NCI-H82 treated with DMSO at 0.1 percent for 48 hours (cell line): ENCODE measurements at regions not wholly inside any gene's neighbourhood (a gene's known extent, or its start where the extent isn't known, plus 50 kb on each side); places are given as distances from the start of the nearest gene placed in this dataset.
"Not testable (repeated sequence)": the region's sequence is repeated elsewhere in the genome, so short reads cannot be mapped to it uniquely, and the experiment has no call there.

Experiments
- DNase-seq: peaks from one replicate; lab custom pipeline; 2025; ENCODE audit not compliant: unreplicated experiment; lab: John Stamatoyannopoulos, UW

DNA sequence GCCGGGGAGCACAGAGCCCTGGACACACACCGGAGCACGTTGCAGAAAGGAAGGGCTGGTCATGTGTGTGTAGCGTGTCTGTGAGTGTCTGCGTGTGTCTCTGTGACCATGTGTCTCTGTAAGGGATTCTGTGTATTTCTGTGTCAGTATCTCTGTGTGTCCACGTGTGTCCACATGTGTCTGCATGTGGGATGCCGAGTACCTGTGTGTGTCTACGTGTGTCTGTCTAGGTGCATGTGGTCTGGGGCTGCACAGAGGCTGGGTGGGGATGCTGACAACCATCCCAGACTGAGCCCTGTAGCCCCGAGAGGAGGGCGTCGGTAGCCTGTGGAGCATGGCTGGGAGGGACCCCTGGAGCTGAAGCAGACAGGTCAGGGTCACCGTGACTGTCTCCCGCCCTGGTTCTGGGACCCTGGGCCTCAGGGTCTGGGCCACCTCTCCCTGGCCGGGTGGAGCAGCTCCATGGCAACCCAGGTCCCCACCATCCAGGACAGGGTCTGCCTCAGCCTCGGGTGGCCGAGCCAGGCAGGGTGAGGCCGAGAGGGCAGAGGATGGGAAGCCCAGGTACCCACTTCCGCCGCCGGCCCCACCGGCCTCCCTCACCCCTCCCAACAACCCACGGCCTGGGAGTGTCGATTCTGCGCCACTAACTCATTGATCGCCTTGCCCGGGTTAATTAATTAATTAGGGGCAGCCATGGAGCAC is 122.7 kb downstream of the FAM53A start:
- no peak for DNase-seq

DNA sequence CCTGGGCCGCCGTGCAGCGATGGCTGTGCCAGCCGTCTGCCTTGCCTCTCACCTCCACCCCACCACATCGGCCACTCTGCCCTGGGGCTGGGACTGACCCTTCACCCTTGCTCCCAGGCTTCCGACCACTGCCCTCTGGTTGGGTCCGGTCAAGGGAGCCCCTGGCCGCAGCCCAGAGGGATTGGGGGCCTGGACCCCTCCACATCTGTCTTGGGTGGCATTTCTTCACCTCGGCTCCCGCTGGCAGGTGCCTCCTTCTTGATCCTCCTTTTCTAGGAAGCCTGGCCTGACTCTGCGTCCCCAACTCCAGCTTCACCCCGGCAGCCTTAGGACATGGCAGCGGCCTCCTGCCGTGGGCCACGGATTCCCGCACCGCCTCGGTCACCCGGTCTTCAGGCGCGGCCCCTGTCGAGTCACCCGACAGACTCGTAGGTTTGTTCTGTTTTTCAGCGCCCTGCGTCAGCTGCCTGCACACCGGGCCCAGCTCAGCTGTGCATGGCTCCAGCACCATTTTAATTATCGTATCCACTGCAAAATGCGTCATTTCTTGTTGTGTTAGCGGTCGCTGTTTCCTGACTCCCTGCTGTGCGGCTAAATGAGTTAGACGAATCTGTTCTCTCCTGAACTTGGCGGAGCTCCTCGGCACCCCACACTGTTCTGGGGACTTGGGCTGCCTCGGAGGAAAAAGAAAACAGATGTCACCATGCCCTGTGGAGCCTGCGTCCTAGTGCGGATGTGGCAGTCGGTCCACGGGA is 124.0 kb downstream of the FAM53A start:
- no peak for DNase-seq

DNA sequence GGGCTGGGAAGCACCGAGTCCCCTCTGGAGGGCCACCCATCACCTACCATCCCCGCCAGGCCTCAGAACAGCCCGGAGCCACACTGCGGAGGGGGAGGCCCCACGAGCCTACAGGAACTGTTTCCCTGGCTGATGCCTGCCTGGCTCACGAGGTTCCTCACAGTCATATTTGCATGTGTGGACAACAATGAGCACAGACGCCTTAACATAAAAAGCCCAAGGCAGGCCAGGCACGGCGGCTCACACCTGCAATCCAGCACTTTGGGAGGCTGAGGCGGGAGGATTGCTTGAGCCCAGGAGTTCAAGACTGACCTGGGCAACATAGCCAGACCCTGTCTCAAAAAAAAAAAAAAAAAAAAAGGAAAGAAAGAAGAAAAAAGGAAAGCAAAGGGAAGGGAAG is 125.9 kb downstream of the FAM53A start:
- DNase-seq, result no peak

GRCh38 chr4:1557221-1557597 is 126.9 kb downstream of the FAM53A start:
- DNase-seq, result no peak

GRCh38 chr4:1556541-1557220 is 127.4 kb downstream of the FAM53A start:
- DNase-seq, result no peak

GRCh38 chr4:1554876-1555265 is 129.2 kb downstream of the FAM53A start:
- DNase-seq, result no peak

DNA sequence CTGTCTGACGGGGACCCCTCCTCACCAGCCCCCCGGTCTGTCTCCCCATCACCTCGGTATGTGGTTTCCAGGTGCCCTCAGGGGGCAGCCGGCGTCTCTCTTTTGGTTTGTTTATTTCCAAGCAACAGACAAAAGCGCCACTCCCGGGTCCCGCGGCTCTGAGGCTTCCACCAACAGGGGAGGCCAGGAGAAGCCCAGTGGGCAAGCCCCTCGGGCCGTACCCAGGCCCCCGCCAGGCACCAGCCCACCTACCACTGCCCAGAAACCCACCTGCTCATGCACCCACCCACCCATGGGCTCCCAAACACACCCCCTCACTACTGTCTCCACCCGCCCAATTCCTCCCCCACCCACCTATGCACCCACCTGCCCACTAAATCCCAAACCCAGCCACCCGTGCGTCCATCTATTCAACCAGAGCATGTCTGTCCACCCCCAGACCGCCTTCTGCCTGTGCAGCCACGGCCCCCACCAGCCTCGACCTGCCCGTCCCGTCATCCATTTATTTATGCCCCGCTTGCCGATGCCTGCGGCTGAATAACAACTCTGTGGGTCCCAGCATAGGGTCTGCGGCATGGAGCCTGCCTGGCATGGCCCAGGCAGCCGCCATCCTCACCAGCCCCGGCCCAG is 129.8 kb downstream of the FAM53A start:
- DNase-seq, result no peak

GRCh38 chr4:1553365-1553764 is 130.7 kb downstream of the FAM53A start:
- no peak for DNase-seq

DNA sequence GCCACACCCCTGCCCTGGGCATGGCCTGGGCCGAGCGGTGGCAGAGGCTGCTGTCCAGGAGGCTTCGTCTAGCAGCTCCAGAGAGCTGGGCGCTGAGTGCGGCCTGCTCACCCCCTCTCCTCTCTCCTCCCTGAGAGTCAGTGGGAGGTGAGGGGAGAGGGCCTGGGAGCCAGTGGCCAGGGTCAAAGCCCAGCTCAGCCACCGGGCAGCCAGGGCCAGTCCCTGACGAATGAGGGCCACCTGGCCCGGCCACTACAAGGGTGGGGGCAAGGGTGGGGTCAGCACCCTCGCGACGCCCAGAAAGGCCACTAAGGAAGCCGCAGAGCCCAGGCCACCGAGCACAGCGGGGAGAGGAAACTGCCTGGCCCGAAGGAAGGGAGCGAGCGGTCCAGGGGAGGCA is 131.7 kb downstream of the FAM53A start:
- DNase-seq, result no peak

GRCh38 chr4:1551211-1551610 is 132.9 kb downstream of the FAM53A start:
- DNase-seq, result no peak

DNA sequence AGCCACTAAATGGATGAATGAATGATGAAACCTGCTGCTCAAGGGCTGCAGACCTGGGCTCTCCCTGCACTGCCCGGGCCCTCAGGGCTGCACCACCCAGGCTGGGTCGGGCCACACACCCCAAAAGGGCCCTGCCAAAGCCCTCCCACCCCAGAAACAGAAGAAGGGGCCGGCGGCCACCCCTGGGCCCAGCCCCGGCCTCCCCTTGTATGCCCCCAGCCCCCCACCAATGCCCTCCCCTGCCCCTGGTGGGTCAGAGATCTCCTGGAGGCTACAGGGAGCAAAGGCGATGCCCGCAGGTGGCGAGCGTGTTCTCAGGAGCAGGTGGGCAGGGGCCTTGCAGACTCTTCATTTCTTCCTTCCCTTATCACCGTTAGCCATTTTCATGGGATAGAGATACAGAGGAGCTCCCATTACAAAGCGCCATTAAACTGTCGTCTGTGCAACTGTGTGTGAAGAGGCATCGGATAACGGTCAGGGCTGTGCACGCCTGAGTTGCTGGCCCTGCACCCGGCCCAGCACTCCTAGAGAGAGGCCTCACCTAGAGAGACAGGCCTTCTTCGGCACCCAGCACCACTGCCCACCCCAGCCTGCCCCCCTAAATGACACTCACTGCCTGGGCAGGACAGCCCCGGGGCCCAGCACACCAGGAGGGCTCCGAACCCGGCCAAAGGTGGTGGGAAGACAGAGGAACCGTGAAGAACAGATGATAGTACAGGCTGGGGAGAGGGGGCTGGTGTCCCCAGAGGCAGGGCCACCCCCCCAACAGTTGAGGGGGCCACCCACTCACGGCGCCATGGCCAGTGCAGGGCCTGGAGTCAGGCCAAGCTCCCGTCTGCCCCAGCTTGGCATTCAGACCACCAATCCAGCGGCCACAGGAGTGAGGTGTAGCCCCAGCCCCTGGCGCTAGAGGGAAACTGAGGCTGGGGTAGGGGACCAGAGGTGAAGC is 133.7 kb downstream of the FAM53A start:
- no peak for DNase-seq

GRCh38 chr4:1549638-1550035 is 134.5 kb downstream of the FAM53A start:
- no peak for DNase-seq

GRCh38 chr4:1548827-1549637 is 135.1 kb downstream of the FAM53A start:
- DNase-seq, result not testable (repeated sequence)

GRCh38 chr4:1547856-1548826 is 136.0 kb downstream of the FAM53A start:
- no peak for DNase-seq

- DNase-seq, result no peak
These were observed 136.8 kb downstream of the FAM53A start for GRCh38 chr4:1547131-1547855.

DNA sequence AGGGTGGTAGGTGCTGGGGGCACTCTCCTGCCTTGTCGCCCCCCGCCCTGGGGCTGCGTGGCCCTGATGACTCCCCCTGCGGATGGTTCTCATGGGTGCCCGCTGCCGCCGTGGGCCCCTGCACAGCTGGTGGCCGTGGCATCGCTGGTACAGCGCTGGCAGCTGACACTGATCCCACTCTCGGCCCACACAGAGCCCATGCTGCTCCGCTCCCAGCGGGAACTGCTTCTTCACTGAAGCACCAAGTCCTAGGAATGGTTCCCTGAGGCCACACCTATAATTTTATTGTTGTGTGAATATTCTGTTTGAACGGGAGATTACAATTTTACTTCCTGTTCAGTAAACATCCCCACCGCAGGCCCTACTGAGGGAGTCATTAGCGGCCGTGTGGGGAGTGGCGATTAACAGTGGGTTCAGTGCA is 138.6 kb upstream of the NKX1-1 start:
- DNase-seq, result no peak

GRCh38 chr4:1544435-1544834 is 138.2 kb upstream of the NKX1-1 start:
- DNase-seq, result not testable (repeated sequence)

GRCh38 chr4:1543976-1544375 is 137.7 kb upstream of the NKX1-1 start:
- DNase-seq, result no peak
